ENCODE measurements at regions not wholly inside any gene's neighbourhood (a gene's known extent, or its start where the extent isn't known, plus 50 kb on each side); places are given as distances from the start of the nearest gene placed in this dataset.

- intact Hi-C loops (cut with DNase I): no loop called here
- DNase-seq (ENCODE audit: low spot score): no peak
Observed at GRCh38 chr5:8349855-8350254, 480.9 kb downstream of the MTRR start.

- intact Hi-C loops (cut with DNase I): no loop called here
- DNase-seq (ENCODE audit: low spot score): no peak
Observed at GRCh38 chr5:8350644-8351339, 481.8 kb downstream of the MTRR start.

- intact Hi-C loops (cut with DNase I): no loop called here
- DNase-seq (ENCODE audit: low spot score): no peak
Observed at GRCh38 chr5:8355981-8356380, 487.0 kb downstream of the MTRR start.

- intact Hi-C loops (cut with DNase I): no loop called here
- DNase-seq (ENCODE audit: low spot score): no peak
Observed at GRCh38 chr5:8360012-8360411, 491.1 kb downstream of the MTRR start.

GRCh38 chr5:8362495-8362894 lies 493.5 kb downstream of the MTRR start:
- DNase-seq (ENCODE audit: low spot score): no peak
- intact Hi-C loops (cut with DNase I): no loop called here

GRCh38 chr5:8363138-8363537 lies 494.2 kb downstream of the MTRR start:
- intact Hi-C loops (cut with DNase I): no loop called here
- DNase-seq (ENCODE audit: low spot score): no peak

GRCh38 chr5:8366266-8366665 lies 497.3 kb downstream of the MTRR start:
- intact Hi-C loops (cut with DNase I): no loop called here
- DNase-seq (ENCODE audit: low spot score): no peak

GRCh38 chr5:8376478-8376877 lies 507.5 kb downstream of the MTRR start:
- DNase-seq (ENCODE audit: low spot score): no peak
- intact Hi-C loops (cut with DNase I): no loop called here

- DNase-seq (ENCODE audit: low spot score): no peak
- intact Hi-C loops (cut with DNase I): no loop called here
Observed at GRCh38 chr5:8381972-8382371, 513.0 kb downstream of the MTRR start.

- no peak for DNase-seq (ENCODE audit: low spot score)
- intact Hi-C loops (cut with DNase I): no loop called here
Observed at GRCh38 chr5:8382456-8382855, 513.5 kb downstream of the MTRR start.

- intact Hi-C loops (cut with DNase I): no loop called here
- DNase-seq (ENCODE audit: low spot score): no peak
Observed at GRCh38 chr5:8383616-8384015, 514.7 kb downstream of the MTRR start.

GRCh38 chr5:8386719-8387288 lies 517.9 kb downstream of the MTRR start:
- no peak for DNase-seq (ENCODE audit: low spot score)
- intact Hi-C loops (cut with DNase I): no loop called here

- intact Hi-C loops (cut with DNase I): no loop called here
- no peak for DNase-seq (ENCODE audit: low spot score)
Observed at GRCh38 chr5:8391911-8392310, 523.0 kb downstream of the MTRR start.

- intact Hi-C loops (cut with DNase I): no loop called here
Observed at GRCh38 chr5:8393240-8393639, 524.3 kb downstream of the MTRR start.

GRCh38 chr5:8394965-8395364 lies 526.0 kb downstream of the MTRR start:
- intact Hi-C loops (cut with DNase I): no loop called here
- DNase-seq (ENCODE audit: low spot score): no peak

More at GRCh38 chr5:8393240-8393639, 524.3 kb downstream of the MTRR start:
- DNase-seq (ENCODE audit: low spot score): no peak

- no peak for DNase-seq (ENCODE audit: low spot score)
- intact Hi-C loops (cut with DNase I): no loop called here
Observed at GRCh38 chr5:8396246-8396645, 527.3 kb downstream of the MTRR start.

- intact Hi-C loops (cut with DNase I): no loop called here
Observed at GRCh38 chr5:8396756-8397155, 527.8 kb downstream of the MTRR start.

GRCh38 chr5:8399471-8399870 lies 530.5 kb downstream of the MTRR start:
- intact Hi-C loops (cut with DNase I): no loop called here
- DNase-seq (ENCODE audit: low spot score): no peak

More at GRCh38 chr5:8396756-8397155, 527.8 kb downstream of the MTRR start:
- no peak for DNase-seq (ENCODE audit: low spot score)

GRCh38 chr5:8408258-8408657 lies 539.3 kb downstream of the MTRR start:
- intact Hi-C loops (cut with DNase I): no loop called here
- no peak for DNase-seq (ENCODE audit: low spot score)

GRCh38 chr5:8410618-8411017 lies 541.7 kb downstream of the MTRR start:
- DNase-seq (ENCODE audit: low spot score): no peak
- intact Hi-C loops (cut with DNase I): no loop called here

- intact Hi-C loops (cut with DNase I): no loop called here
- no peak for DNase-seq (ENCODE audit: low spot score)
Observed at GRCh38 chr5:8413975-8414374, 545.0 kb downstream of the MTRR start.
